ENCODE measurements at regions not wholly inside any gene's neighbourhood (a gene's known extent, or its start where the extent isn't known, plus 50 kb on each side); places are given as distances from the start of the nearest gene placed in this dataset.
"Not testable (repeated sequence)": the region's sequence is repeated elsewhere in the genome, so short reads cannot be mapped to it uniquely, and the experiment has no call there.

DNA sequence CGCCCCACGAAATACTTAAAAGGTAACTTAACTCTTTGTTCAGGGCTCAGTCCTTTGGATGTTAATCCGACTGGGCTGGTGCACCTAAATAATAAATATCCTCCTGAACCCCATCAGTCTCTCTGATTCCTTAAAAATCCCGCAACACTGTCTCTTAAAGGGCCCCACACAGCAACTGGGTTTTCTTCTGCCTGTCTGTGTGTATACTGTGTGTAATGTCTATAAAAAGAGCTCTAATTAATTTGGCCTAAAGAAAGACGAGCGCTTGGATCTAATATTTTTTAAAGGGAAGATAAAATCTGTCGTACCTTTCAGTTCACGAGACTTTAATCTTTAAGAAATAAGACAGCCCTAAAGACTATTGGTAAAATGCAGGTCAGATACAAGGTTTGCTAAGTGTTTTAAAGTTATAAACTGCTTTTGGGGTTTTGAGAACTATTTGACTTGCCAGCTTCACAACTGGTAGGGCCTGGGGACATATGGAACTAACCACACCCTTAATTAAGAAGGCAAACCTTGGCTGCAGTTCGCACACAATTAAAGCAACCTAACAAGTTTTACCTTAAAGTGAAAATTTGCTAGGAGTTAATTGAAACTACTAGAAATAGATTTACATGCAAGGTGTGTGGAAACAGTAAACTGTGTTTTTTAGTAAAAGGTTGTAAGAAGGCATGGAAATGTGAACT, 100.0 kb upstream of the GPR6 start:
- TF ChIP-seq, protein P1, sequence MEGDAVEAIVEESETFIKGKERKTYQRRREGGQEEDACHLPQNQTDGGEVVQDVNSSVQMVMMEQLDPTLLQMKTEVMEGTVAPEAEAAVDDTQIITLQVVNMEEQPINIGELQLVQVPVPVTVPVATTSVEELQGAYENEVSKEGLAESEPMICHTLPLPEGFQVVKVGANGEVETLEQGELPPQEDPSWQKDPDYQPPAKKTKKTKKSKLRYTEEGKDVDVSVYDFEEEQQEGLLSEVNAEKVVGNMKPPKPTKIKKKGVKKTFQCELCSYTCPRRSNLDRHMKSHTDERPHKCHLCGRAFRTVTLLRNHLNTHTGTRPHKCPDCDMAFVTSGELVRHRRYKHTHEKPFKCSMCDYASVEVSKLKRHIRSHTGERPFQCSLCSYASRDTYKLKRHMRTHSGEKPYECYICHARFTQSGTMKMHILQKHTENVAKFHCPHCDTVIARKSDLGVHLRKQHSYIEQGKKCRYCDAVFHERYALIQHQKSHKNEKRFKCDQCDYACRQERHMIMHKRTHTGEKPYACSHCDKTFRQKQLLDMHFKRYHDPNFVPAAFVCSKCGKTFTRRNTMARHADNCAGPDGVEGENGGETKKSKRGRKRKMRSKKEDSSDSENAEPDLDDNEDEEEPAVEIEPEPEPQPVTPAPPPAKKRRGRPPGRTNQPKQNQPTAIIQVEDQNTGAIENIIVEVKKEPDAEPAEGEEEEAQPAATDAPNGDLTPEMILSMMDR (IDR thresholded peaks at IDR 0.05): not testable (repeated sequence)
- TF ChIP-seq, protein P2, sequence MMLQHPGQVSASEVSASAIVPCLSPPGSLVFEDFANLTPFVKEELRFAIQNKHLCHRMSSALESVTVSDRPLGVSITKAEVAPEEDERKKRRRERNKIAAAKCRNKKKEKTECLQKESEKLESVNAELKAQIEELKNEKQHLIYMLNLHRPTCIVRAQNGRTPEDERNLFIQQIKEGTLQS (CRISPR knock-in tag; conservative IDR thresholded peaks at IDR 0.05): not testable (repeated sequence)
- TF ChIP-seq, protein P3, sequence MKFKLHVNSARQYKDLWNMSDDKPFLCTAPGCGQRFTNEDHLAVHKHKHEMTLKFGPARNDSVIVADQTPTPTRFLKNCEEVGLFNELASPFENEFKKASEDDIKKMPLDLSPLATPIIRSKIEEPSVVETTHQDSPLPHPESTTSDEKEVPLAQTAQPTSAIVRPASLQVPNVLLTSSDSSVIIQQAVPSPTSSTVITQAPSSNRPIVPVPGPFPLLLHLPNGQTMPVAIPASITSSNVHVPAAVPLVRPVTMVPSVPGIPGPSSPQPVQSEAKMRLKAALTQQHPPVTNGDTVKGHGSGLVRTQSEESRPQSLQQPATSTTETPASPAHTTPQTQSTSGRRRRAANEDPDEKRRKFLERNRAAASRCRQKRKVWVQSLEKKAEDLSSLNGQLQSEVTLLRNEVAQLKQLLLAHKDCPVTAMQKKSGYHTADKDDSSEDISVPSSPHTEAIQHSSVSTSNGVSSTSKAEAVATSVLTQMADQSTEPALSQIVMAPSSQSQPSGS (CRISPR knock-in tag; IDR thresholded peaks at IDR 0.05; ENCODE audit: borderline replicate concordance, low read depth): not testable (repeated sequence)
- not testable (repeated sequence) for TF ChIP-seq PRRX2 (CRISPR knock-in tag; IDR thresholded peaks at IDR 0.05); ETV6 (CRISPR knock-in tag; IDR thresholded peaks at IDR 0.05); ZNF416 (CRISPR knock-in tag; IDR thresholded peaks at IDR 0.05); ZNF121 (CRISPR knock-in tag; IDR thresholded peaks at IDR 0.05); JUN (CRISPR knock-in tag; IDR thresholded peaks at IDR 0.05); ESRRA (CRISPR knock-in tag; IDR thresholded peaks at IDR 0.05; ENCODE audit: borderline replicate concordance); ZNF263 (CRISPR knock-in tag; IDR thresholded peaks at IDR 0.05; ENCODE audit: low read depth)
- TF ChIP-seq, protein P4, sequence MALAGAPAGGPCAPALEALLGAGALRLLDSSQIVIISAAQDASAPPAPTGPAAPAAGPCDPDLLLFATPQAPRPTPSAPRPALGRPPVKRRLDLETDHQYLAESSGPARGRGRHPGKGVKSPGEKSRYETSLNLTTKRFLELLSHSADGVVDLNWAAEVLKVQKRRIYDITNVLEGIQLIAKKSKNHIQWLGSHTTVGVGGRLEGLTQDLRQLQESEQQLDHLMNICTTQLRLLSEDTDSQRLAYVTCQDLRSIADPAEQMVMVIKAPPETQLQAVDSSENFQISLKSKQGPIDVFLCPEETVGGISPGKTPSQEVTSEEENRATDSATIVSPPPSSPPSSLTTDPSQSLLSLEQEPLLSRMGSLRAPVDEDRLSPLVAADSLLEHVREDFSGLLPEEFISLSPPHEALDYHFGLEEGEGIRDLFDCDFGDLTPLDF (CRISPR knock-in tag; IDR thresholded peaks at IDR 0.05): not testable (repeated sequence)
- TF ChIP-seq, protein P5, sequence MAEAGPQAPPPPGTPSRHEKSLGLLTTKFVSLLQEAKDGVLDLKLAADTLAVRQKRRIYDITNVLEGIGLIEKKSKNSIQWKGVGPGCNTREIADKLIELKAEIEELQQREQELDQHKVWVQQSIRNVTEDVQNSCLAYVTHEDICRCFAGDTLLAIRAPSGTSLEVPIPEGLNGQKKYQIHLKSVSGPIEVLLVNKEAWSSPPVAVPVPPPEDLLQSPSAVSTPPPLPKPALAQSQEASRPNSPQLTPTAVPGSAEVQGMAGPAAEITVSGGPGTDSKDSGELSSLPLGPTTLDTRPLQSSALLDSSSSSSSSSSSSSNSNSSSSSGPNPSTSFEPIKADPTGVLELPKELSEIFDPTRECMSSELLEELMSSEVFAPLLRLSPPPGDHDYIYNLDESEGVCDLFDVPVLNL (CRISPR knock-in tag; IDR thresholded peaks at IDR 0.05; ENCODE audit: borderline replicate concordance, low read depth): not testable (repeated sequence)
- TF ChIP-seq, protein P6, sequence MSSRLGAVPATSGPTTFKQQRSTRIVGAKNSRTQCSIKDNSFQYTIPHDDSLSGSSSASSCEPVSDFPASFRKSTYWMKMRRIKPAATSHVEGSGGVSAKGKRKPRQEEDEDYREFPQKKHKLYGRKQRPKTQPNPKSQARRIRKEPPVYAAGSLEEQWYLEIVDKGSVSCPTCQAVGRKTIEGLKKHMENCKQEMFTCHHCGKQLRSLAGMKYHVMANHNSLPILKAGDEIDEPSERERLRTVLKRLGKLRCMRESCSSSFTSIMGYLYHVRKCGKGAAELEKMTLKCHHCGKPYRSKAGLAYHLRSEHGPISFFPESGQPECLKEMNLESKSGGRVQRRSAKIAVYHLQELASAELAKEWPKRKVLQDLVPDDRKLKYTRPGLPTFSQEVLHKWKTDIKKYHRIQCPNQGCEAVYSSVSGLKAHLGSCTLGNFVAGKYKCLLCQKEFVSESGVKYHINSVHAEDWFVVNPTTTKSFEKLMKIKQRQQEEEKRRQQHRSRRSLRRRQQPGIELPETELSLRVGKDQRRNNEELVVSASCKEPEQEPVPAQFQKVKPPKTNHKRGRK (CRISPR knock-in tag; IDR thresholded peaks at IDR 0.05; ENCODE audit: borderline replicate concordance): not testable (repeated sequence)
- TF ChIP-seq, protein P7, sequence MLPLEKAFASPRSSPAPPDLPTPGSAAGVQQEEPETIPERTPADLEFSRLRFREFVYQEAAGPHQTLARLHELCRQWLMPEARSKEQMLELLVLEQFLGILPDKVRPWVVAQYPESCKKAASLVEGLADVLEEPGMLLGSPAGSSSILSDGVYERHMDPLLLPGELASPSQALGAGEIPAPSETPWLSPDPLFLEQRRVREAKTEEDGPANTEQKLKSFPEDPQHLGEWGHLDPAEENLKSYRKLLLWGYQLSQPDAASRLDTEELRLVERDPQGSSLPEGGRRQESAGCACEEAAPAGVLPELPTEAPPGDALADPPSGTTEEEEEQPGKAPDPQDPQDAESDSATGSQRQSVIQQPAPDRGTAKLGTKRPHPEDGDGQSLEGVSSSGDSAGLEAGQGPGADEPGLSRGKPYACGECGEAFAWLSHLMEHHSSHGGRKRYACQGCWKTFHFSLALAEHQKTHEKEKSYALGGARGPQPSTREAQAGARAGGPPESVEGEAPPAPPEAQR (CRISPR knock-in tag; IDR thresholded peaks at IDR 0.05): not testable (repeated sequence)

All from WTC11 (cell line).